NCI-H1930 (cell line): ENCODE measurements at regions not wholly inside any gene's neighbourhood (a gene's known extent, or its start where the extent isn't known, plus 50 kb on each side); places are given as distances from the start of the nearest gene placed in this dataset.

Experiments used
- DNase-seq, 2 experiments: peaks; one replicate each; lab custom pipeline; 2025; lab: John Stamatoyannopoulos, UW

- no peak for DNase-seq
Measured at GRCh38 chr16:86979984-86980553, 337.1 kb downstream of the C16orf95 start.

- no peak for DNase-seq
Measured at GRCh38 chr16:86980644-86981043, 336.5 kb downstream of the C16orf95 start.

- no peak for DNase-seq
Measured at GRCh38 chr16:86982347-86982596, 334.9 kb downstream of the C16orf95 start.

GRCh38 chr16:86982912-86983311 is 334.3 kb downstream of the C16orf95 start:
- DNase-seq: no peak

- DNase-seq: no peak
Measured at GRCh38 chr16:86983621-86984020, 333.6 kb downstream of the C16orf95 start.

- DNase-seq: no peak
Measured at GRCh38 chr16:86984343-86984742, 332.8 kb downstream of the C16orf95 start.

GRCh38 chr16:86984991-86985647 is 332.1 kb downstream of the C16orf95 start:
- DNase-seq: no peak

GRCh38 chr16:86985648-86986015 is 331.6 kb downstream of the C16orf95 start:
- DNase-seq: no peak

- DNase-seq: no peak
Measured at GRCh38 chr16:86986136-86986535, 331.1 kb downstream of the C16orf95 start.

GRCh38 chr16:86986809-86987487 is 330.2 kb downstream of the C16orf95 start:
- no peak for DNase-seq

- DNase-seq: no peak
Measured at GRCh38 chr16:86987746-86988670, 329.2 kb downstream of the C16orf95 start.

GRCh38 chr16:86988920-86989696 is 328.1 kb downstream of the C16orf95 start:
- DNase-seq: no peak

GRCh38 chr16:86990451-86990850 is 326.7 kb downstream of the C16orf95 start:
- no peak for DNase-seq

- DNase-seq: no peak
Measured at GRCh38 chr16:86991679-86992078, 325.5 kb downstream of the C16orf95 start.

GRCh38 chr16:86992587-86992986 is 324.6 kb downstream of the C16orf95 start:
- no peak for DNase-seq

GRCh38 chr16:86993426-86994110 is 323.6 kb downstream of the C16orf95 start:
- no peak for DNase-seq

GRCh38 chr16:86994215-86994614 is 323.0 kb downstream of the C16orf95 start:
- DNase-seq: no peak

- no peak for DNase-seq
Measured at GRCh38 chr16:86994651-86995171, 322.5 kb downstream of the C16orf95 start.

GRCh38 chr16:86995456-86995855 is 321.7 kb downstream of the C16orf95 start:
- no peak for DNase-seq

GRCh38 chr16:86996081-86996480 is 321.1 kb downstream of the C16orf95 start:
- DNase-seq: no peak

- DNase-seq: no peak
Measured at GRCh38 chr16:86997058-86997457, 320.1 kb downstream of the C16orf95 start.
